Stimulated activated CD4-positive, alpha-beta T cell treated with anti-CD3 and anti-CD28 coated beads, Interleukin-1b, Interleukin-23, amount 100 ng/mL, for 4 hours (primary cell): ENCODE measurements at regions not wholly inside any gene's neighbourhood (a gene's known extent, or its start where the extent isn't known, plus 50 kb on each side); places are given as distances from the start of the nearest gene placed in this dataset.

Source experiments
- DNase-seq, 2 donors: peaks; one replicate each; pipeline ENCODE4 v3.0.0-alpha.2; 2020; ENCODE audit warnings: low read depth in 2 of 2

DNA sequence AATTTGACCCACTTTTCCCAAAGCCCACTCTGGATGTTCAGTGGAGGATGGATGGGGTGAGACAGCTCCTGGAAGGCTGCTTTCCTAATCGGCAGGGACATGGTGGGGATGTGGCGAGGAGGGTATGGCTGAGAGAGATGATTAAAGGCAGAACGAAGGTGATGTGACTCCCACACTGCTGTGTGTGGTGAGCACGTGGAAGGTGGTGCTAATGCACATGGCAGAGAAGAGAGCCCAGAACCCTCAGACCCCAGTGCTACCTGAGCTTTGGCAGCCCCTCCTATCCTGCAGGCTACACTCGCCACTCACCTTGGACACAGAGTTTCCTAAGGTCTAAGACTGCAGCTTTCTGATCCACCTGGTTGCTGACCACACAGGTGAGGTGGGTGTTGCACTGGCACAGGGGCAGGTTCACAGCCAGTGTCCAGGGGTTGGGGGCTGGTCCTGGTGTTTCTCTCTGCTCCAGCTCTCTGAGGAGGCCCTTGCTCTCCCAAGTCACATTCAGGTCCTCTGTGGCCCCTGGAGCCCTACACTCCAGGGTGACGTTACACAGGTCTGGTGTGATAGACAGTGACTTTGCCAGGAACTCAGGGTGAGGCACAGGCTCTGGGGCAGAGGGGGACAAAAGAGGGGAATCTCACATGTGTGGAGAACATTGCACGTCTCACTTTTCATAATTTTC lies 151.4 kb upstream of the ETV3 start:
- no peak for DNase-seq

DNA sequence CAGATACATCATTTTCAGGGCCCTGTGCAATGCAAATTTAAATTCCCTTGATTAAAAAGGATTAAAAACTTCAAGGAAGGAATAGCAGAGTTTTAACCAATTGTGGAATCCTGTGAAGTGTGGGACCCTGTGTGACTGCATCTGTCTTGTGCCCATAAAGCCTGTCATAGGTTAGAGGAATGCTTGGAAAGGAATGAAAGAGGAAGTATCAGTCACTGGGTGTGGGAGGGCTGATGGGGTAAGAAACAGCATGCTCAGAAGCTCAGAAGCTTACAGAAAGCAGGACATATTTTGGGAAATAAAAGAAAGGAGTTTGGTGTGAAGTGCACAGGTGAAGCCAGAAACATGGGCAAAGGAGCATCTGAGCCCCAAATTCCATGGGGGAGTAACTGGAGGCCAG lies 150.8 kb upstream of the ETV3 start:
- no peak for DNase-seq

DNA sequence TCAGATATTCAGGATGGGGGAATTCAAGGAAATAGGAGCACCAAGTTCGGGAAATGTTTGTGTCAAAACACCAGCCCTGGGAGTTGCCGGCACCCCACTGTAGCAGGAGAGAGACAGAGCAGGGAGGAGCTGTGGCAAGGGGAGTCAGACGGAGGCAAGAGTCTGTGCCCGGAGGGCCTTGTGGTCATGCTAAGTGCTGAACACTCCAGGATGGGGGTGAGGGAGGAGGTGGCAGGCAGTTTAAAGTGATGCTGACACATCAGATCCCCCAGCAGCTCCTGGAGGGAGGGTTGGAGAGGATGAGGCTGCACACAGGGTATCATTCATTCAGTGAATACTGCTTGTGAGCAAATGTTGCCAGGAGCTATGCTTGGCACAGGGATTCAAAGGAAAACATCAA lies 150.3 kb upstream of the ETV3 start:
- DNase-seq: no peak

DNA sequence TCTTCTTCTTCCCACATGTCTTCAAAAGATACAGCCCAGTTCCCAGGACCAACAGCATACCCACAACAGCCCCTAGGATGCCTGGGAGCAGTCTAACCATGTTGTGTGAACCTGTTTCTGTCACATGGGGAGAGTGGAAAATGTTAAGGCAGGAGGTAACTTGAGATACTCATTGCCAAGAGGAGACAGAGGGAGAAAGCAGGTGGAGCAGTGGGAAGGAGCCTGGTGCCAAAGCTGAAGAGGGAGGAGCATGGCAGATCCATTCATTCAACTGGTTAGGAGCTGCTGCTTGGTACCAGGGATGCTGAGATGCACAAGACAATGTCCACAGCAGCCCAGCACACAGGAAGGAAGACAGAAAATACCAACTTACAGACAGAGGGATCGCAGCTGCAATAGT lies 149.8 kb upstream of the ETV3 start:
- no peak for DNase-seq

DNA sequence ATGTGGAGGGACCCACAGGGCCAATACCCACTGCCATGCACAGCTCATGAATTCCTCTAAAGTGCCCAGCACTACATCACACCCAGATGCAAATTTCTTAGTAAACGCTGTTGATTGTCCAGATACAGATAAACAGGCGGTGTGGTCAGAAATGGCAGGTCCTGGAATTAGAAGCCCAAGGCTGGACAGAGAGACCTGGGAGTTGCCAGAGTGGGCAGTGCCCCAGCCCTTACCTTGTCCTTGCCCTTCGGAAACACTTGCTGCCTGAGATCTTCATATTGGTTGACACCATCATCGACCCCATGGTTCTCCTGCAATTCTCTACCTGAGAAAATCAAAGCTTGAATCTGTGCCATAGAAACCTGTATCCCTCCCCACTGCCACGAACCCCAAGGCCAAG lies 149.3 kb upstream of the ETV3 start:
- no peak for DNase-seq

DNA sequence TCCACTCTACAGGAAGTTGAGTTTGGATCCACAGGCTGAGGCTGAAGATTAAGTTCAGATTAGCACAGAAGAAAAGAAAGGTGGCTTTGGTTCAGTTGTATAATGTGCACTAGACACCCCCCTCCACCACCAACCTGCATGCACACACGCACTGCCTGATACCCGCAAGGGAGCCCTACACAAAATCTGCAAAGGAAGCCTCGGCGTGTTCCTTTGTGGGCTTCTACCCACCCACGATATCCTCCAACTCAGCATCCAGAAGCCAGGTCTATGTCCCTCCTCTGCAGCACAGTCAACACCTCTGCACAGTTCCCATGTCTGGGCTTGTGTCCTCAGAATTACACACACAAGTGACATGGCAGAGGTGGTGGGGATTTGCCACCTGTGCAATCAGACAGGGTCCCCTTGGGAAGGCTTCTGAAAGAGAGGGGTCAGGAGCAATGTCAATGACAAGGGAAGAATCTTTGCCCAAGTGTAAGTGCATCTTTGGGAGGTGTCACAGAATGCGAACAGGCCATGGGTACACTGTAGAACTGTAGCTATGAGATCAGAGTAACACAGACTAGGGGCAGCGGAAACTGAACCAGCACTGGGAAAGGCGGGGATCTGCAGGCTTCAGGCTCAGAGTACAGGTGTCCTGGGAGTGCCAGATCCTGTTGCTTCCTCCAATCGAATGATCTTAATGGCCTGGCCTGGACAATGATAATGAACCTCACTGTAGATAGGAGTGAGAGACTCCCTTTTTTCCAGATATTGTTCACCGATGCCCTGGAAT lies 148.6 kb upstream of the ETV3 start:
- no peak for DNase-seq

DNA sequence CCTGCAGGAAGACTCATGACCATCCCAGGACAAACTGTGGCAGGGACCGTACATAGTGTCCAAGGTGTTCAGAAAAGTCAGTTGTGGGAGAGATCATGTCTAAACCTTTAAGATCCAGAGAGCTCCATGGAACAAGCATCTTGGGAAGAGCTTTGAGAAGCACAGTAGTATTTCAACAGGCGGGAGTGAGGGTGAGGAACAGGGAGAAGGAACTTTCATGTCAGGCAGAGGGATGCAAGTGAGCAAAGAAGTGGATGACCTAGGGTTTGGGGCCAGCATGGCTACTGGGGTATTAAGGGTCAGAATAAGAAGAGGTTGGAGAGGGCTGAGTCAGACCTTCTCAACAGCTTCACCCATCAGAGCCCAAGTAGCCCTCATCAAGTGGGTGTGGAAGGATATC lies 147.9 kb upstream of the ETV3 start:
- no peak for DNase-seq

DNA sequence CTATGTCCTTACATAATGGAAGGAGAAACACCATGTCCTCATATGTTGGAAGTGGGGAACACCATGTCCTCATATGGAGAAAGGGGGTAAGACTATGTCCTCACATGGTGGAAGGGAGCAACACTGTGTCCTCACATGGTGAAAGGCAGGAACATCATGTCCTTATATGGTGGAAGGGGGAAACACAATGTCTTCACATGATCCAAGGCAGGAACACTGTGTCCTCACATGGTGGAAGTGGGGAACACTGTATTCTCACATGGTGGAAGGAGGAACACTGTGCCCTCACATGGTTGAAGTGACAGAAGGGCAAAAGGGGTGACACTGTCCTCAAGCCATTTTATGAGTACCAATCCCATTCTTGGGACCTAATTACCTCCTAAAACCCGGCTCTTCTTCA lies 146.3 kb upstream of the ETV3 start:
- no peak for DNase-seq

DNA sequence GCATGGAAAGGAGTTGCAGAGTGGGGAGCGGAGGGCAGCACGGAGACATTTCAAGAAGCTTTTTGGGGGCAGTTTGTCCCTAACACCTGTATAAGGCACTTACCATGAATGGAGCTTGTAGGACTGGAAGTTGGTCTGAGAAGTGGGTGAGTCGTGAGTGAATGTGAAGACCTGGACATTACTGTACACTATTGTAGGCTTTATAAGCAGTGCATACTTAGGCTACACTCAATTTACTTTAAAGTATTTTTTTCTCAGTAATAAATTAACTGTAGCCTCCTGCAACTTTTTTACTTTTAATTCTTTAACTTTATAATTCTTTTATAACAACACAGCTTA lies 141.6 kb upstream of the ETV3 start:
- no peak for DNase-seq

DNA sequence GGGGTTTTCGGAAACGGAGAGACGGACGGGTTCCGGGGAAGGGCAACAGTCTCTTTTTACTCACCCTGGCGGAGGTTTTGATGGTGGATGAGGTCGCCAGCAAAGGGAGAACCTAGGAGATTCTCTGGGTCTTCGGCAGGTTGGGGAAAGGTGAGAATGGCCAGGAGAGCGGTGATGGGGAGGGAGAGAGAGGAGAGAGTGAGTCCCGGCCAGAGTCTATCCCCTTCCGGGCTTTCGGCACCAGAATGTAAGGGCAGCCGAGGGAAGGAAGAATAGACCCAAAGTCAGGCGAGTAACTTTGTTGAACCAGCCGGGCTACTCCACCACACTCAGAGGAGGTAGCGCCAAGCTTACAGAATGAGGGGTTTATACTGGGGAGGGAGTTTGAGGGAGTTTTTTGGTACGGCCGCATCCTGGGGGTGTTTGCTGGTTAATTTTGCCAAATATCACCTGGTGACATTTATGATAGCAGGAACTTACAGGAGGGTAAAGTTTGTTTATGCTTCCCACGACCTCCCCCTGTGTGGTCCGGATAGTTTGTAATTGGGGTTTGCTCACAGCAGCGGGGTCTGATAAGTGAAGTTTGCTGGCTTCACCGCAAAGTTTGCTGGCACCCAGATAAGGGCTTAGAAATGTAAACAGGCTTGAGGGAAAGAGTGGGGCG lies 141.1 kb upstream of the ETV3 start:
- no peak for DNase-seq

DNA sequence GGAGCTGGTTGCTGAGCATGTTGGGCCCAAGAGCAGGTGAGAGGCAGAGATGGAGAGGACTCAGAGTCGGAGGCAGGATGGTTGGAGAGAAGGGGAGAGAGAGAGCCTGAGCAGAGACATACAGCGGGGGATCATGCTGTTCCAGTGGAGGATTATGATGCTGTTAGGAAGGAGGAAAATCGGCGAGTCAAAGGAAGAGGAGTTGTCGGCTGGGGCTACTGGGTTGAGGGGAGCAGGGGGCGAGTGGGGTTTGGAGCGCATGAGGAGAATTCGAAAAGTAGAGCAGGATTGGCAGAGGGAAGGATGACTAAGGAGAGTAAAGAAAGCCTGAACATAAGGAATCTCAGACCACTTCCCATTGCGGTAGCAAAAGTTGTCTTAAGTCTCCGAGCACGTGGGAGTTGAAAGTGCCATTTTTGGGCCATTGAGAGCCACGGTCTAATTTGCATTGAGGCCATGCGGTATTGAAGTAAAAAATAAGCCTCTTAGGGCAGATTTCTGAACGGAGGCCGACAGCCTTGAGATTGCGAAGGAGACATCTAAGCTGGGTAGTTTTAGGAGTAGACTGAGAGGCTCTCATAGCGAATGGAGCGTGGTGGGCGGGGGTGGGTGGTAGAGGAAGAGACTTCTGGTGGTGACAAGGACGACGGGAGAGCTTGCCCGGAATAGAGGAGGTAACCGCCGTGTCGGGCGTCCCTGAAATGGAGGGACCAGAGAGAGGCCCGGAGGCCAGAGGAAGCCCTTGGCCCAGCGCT lies 140.4 kb upstream of the ETV3 start:
- no peak for DNase-seq

DNA sequence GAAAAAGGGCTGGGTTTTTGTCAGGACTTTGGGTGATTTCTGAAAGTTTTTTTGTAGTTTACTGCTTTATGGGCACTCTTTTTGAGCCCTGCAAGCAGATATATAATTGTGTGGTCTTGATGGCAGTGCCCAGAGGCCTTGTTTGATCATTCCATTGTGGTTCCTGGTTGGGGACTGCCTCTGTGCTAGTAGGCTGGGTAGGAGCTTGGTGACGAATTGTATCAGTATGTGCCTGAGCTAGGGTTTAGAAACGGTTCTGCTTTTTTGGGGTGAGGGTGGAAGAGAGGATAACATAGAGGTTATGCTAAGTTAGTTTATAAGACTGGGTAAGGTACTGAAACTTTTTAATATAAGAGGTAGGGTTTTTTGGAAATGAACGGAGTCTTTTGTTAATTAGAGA lies 139.7 kb upstream of the ETV3 start:
- DNase-seq: no peak

DNA sequence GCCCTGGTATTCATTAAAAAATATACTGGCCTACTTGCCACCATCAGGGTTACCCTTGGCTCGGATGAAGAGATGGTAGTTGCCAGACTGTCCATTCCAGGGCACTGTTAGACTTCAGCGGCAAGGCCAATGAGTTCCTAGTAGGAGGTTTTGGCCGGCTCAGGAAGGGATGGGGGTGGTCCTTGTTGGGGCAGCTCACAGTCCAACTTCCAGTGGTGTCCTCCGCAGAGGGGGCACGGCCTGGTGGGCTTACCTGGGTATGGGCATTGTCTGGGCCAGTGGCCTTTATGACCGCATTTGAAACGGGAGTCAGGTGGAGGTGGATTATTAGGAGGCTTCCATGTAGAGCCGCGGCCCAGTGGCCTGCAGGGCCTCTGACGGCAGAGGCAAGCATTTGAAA lies 139.1 kb upstream of the ETV3 start:
- DNase-seq: no peak

DNA sequence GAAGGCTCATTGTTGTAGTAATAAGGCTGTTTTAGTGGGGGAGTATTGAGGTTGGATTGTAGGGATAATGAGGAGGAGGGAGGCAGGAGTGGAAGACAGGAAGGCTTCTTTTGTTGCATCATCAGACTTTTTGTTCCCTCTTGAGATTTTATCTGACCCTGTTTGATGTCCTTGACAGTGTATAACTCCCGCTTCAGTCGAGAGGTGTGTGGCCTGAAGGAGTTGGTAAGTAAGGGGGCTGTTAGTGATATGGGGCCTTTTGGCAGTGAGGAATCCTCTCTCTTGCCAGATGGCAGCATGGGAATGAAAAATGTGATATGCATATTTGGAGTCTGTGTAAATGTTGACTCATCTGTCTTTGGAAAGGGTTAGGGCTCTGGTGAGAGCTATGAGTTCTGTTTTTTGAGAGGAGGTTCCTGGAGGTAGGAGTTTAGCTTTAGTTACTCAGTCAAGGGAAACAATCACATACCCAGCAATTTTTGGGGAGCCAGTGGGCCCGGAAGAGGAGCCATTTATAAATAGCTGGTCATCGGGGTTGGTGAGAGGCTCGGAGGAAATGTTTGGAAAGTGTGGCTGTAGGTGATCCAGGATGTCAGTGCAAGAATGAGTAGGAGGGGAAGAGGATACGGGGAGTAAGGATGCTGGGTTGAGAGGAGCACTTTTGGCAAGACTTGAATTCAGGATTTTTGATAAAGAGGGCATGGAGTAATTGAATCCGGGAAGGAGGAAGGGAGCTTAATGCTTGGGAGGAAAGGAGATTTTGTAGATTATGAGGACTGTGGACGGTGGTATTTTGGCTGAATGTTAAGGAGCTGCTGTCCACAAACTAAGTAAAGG lies 136.7 kb upstream of the ETV3 start:
- no peak for DNase-seq

DNA sequence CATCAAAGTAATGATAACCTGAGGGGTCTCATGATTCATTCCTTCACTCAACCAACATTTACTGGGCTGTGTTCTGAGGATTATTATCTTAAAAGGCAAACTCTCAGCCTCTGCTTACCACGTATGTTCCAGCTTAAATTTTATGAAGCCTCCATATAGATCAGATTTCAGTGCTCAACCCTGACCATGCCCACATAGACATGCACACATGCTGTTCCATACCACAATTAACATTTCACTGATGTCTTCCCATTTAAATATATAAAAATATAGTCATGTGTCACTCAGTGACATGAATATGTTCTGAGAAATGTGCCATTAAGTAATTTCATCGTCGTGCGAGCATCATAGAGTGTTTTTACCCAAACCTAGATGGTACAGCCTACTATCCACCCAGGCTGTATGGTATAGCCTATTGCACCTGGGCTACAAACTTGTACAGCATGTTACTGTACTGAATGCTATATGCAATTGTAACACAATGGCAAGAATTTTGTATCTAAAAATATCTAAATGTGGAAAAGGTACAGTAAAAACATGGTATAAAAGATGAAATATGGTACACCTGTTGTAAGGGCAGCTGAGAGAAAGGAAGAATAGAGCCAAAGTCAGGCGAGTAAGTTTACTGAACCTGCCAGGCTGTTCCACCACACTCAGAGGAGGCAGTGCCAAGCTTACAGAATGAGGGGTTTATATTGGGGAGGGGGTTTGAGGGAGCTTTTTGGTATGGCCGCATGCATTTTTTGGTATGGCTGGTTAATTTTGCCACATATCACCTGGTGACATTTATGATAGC lies 134.7 kb upstream of the ETV3 start:
- no peak for DNase-seq

DNA sequence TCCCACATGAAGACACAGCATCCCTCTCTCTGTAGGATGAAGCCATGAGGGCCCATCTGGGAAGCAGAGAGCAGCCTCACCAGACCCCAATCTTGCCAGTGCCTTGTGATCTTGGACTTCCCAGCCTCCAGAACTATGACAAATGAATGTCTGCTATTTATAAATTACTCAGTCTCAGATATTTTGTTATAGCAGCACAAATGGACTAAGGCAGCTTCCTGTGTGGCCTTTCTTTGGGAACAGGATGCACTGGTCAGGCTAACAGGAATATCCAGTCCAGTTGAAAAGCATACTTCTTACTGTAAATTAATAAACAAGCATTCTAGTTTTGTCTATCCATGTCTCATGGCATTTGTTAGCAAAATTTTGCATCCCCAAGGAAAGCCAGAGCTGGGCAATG lies 134.1 kb upstream of the ETV3 start:
- DNase-seq: no peak

DNA sequence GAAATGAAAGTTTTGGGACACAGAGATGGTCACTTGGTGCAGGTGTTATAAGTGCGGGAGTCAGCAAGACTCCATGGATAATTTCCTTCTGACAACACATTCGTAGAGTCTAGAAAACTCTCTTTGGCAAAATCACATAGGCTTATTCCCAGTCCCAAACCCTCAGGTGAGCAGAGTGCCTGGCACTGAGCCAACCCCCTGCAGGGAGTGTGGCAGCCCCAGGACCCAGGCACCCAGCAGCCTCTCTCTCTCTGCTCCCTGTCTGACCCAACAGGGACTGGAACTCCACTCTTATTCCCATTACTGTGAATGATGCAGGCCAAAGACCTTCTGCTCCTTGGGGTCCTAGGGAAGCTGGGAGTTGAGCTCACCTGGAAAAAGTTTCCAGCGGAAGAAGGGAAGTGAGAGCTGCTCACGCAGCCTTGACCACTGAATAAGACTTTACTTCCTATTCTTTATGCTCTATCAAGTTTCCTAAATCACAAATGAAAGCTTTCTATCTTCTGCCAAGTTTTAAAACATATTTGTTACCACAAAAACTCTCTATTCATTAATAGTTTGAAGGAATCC lies 132.6 kb upstream of the ETV3 start:
- DNase-seq: no peak

DNA sequence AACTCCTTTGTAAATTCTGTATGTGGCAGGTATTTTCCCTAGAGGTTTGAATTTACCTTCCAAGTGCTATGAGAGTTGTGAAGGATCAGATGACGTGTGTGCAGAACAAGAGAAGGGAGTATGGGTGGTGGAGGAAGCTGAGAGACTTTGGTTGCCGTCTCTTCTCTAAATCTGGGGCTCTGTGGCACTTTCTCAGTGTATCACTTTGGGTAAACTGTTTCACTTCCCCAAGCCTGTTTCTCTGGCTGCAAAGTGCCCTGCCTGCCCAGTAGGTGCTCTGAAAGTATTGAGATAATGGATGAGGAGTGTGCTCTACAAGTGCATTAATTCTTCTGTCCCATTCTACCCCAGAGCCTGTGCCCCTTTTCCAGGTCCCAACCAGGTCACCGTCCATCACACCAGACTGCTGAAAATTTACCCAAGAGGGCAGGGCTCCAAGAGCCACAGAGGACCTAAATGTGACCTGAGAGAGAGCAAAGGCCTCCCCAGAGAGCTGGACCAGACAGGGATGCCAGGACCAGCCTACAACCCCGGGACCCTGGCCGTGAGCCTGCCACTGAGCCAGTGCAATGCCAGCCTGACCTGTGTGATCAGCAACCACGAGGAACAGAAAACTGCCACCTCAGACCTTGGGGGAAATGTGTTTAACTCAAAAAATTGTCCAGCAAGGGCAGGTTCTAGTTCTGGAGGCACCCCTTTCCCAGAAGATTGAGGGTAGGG lies 131.6 kb upstream of the ETV3 start:
- DNase-seq: no peak

DNA sequence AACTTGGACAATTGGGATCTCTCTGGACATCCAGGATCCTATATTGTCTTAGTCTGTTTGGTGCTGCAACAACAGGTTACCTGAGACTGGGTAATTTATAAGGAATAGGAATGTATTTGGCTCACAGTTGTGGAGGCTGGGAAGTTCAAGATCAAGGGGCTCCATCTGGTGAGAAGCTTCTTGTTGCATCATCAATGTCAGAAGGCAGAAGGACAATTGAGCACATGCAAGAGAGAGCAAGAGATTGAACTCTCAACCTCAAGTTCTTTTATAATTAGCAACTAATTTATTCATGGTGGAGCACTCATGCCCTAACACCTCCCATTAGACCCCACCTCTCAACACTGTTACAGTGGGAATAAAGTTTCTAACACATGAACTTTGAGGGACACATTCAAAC lies 124.7 kb upstream of the ETV3 start:
- no peak for DNase-seq

DNA sequence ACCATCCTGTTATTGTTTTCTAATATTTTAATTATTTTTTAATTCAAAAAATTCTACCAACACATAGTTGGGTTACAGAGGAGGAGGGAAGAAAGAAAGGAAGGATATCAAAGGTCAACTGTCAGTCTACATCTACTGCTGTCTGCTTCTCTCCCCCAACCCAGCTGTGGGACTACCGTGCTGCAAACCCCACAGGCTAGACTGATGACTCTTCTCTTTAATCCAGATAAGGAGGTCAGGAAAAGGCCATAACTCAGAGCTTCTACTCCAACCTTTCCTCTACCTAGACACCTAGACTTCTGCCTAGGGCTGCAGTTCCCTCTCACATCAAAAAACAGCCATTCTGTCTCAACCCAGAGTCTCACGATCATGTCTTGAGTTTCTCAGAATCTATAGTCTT lies 124.2 kb upstream of the ETV3 start:
- no peak for DNase-seq
